H1 (cell line): ENCODE measurements at regions not wholly inside any gene's neighbourhood (a gene's known extent, or its start where the extent isn't known, plus 50 kb on each side); places are given as distances from the start of the nearest gene placed in this dataset.

Experiments used
- CTCF ChIA-PET: fragments of 300-600 bp; sonication (Branson Sonifier 250); formaldehyde crosslinking; loops from one replicate; lab custom pipeline; 2021; ENCODE audit not compliant: partially characterized antibody; lab: Charles Lee
- POLR2A ChIA-PET: fragments of 300-600 bp; sonication (Branson Sonifier 250); formaldehyde crosslinking; loops from one replicate; lab custom pipeline; 2021; ENCODE audit warnings: inconsistent platforms; ENCODE audit not compliant: partially characterized antibody; lab: Charles Lee
- DNase-seq, 2 experiments: peaks; one replicate each; pipeline versions ENCODE4 v3.0.0 to v3.0.0-alpha.2; 2010 to 2022; ENCODE audit warnings: low spot score in 2 of 2, low read depth in 1 of 2, mixed read lengths in 1 of 2
- FAIRE-seq: peaks from 2 replicates; lab custom pipeline; 2011; peaks lifted over from hg19 to GRCh38; lab: Jason Lieb, UNC
- H2AFZ ChIP-seq: 2 replicates; pipeline ENCODE4 v1.8.1; 2012; ENCODE audit warnings: low read length, inconsistent platforms
- H2AK5ac ChIP-seq: 2 replicates; pipeline ENCODE4 v1.6.1; 2013; ENCODE audit warnings: low read depth, low read length
- H2BK120ac ChIP-seq: replicated peaks from 2 replicates; pipeline ENCODE3; 2013; ENCODE audit warnings: low read depth, low read length, inconsistent platforms
- H2BK12ac ChIP-seq: 2 replicates; pipeline ENCODE4 v1.6.1; 2013; ENCODE audit warnings: low read depth, low read length
- H2BK15ac ChIP-seq: 2 replicates; pipeline ENCODE4 v1.6.1; 2013; ENCODE audit warnings: low read length
- H2BK20ac ChIP-seq: 2 replicates; pipeline ENCODE4 v1.6.1; 2013; ENCODE audit warnings: low read length
- H2BK5ac ChIP-seq: 2 replicates; pipeline ENCODE4 v1.6.1; 2013; ENCODE audit warnings: low read depth, low read length
- H3K14ac ChIP-seq: 2 replicates; pipeline ENCODE4 v1.6.1; 2013; ENCODE audit warnings: inconsistent platforms; ENCODE audit not compliant: insufficient read length
- H3K18ac ChIP-seq: 2 replicates; pipeline ENCODE4 v1.6.1; 2013; ENCODE audit warnings: low read length; ENCODE audit errors: extremely low read depth
- H3K23ac ChIP-seq: 2 replicates; pipeline ENCODE4 v1.6.1; 2013; ENCODE audit warnings: inconsistent platforms; ENCODE audit not compliant: insufficient read length
- H3K23me2 ChIP-seq: 2 replicates; pipeline ENCODE4 v1.6.1; 2013; ENCODE audit warnings: low read depth, low read length
- H3K27ac ChIP-seq: 2 replicates; pipeline ENCODE4 v1.6.1; 2011; ENCODE audit warnings: low read depth, low read length, inconsistent platforms
- H3K27me3 ChIP-seq, 4 experiments: replicated peaks in 1 of 4; 1 replicate in 1 of 4; 2 replicates in 3 of 4; pipeline versions ENCODE4 v1.6.1 to v1.8.1; 2011 to 2013; ENCODE audit warnings: low read length in 3 of 4, mild to moderate bottlenecking in 3 of 4, inconsistent platforms in 2 of 4, mixed read lengths in 2 of 4, moderate library complexity in 1 of 4; ENCODE audit not compliant: control insufficient read depth in 3 of 4, insufficient read depth in 3 of 4; ENCODE audit errors: extremely low read depth in 1 of 4
- H3K36me3 ChIP-seq, 4 experiments: 2 replicates each; pipeline versions ENCODE4 v1.6.1 to v1.8.1; 2011 to 2013; ENCODE audit warnings: mild to moderate bottlenecking in 4 of 4, low read length in 3 of 4, moderate library complexity in 2 of 4, control low read depth in 1 of 4, inconsistent platforms in 1 of 4; ENCODE audit not compliant: insufficient read depth in 4 of 4, control insufficient read depth in 2 of 4
- H3K4ac ChIP-seq: replicated peaks from 2 replicates; pipeline ENCODE3; 2013; ENCODE audit warnings: low read length, low read depth, mixed read lengths, inconsistent platforms; ENCODE audit not compliant: insufficient read length
- H3K4me1 ChIP-seq, 4 experiments: replicated peaks in 1 of 4; 1 replicate in 1 of 4; 2 replicates in 3 of 4; pipeline versions ENCODE4 v1.6.1 to v1.8.1; 2011 to 2013; ENCODE audit warnings: low read length in 3 of 4, inconsistent platforms in 2 of 4, mixed read lengths in 1 of 4; ENCODE audit not compliant: insufficient read depth in 4 of 4, control insufficient read depth in 3 of 4
- H3K4me2 ChIP-seq, 2 experiments: 2 replicates each; pipeline versions ENCODE4 v1.6.1 to v1.8.1; 2011 to 2013; ENCODE audit warnings: low read depth in 2 of 2, low read length in 2 of 2, control low read depth in 1 of 2, inconsistent platforms in 1 of 2, mild to moderate bottlenecking in 1 of 2; ENCODE audit not compliant: insufficient read depth in 1 of 2
- H3K4me3 ChIP-seq, 4 experiments: fragments of 200-600, 300-600 bp in 1 of 4; sonication (generic), shearing (Covaris generic), sonication (Bioruptor Twin) in 1 of 4; 2 replicates each; pipeline versions ENCODE4 v1.5.1 to v1.8.1; 2011 to 2016; ENCODE audit warnings: low read length in 4 of 4, low read depth in 3 of 4, control low read depth in 2 of 4, inconsistent platforms in 2 of 4, mild to moderate bottlenecking in 2 of 4, mixed read lengths in 1 of 4, moderate library complexity in 1 of 4; ENCODE audit not compliant: insufficient read depth in 2 of 4; ENCODE audit errors: extremely low read depth in 1 of 4
- H3K56ac ChIP-seq: replicated peaks from 2 replicates; pipeline ENCODE3; 2013; ENCODE audit warnings: low read depth, mild to moderate bottlenecking, mixed read lengths, low read length, inconsistent platforms; ENCODE audit not compliant: insufficient read length
- H3K79me1 ChIP-seq: 2 replicates; pipeline ENCODE4 v1.6.1; 2013; ENCODE audit warnings: low read depth, low read length, control low read depth
- H3K79me2 ChIP-seq, 2 experiments: 2 replicates each; pipeline versions ENCODE4 v1.6.1 to v1.8.1; 2012 to 2013; ENCODE audit warnings: low read length in 2 of 2, mild to moderate bottlenecking in 2 of 2, inconsistent platforms in 1 of 2; ENCODE audit not compliant: insufficient read depth in 2 of 2, control insufficient read depth in 1 of 2
- H3K9ac ChIP-seq, 4 experiments: replicated peaks in 1 of 4; 1 replicate in 1 of 4; 2 replicates in 3 of 4; pipeline versions ENCODE4 v1.6.1 to v1.8.1; 2011 to 2013; ENCODE audit warnings: low read depth in 3 of 4, low read length in 3 of 4, control low read depth in 2 of 4, mild to moderate bottlenecking in 2 of 4, moderate library complexity in 2 of 4, inconsistent platforms in 1 of 4; ENCODE audit errors: extremely low read depth in 1 of 4
- H3K9me3 ChIP-seq, 2 experiments: 2 replicates each; pipeline versions ENCODE4 v1.6.1 to v1.8.1; 2012 to 2013; ENCODE audit warnings: mild to moderate bottlenecking in 2 of 2, moderate library complexity in 2 of 2, control low read depth in 1 of 2, inconsistent platforms in 1 of 2, low read depth in 1 of 2, low read length in 1 of 2, mixed read lengths in 1 of 2; ENCODE audit not compliant: insufficient read depth in 2 of 2
- H4K20me1 ChIP-seq, 2 experiments: replicated peaks in 1 of 2; 2 replicates each; pipeline versions ENCODE3 to v1.8.1; 2011 to 2013; ENCODE audit warnings: inconsistent platforms in 2 of 2, low read length in 2 of 2, mild to moderate bottlenecking in 1 of 2; ENCODE audit not compliant: insufficient read depth in 2 of 2, control insufficient read depth in 1 of 2
- H4K5ac ChIP-seq: 2 replicates; pipeline ENCODE4 v1.6.1; 2013; ENCODE audit warnings: low read length, low read depth, mixed read lengths, inconsistent platforms; ENCODE audit not compliant: insufficient read length
- H4K8ac ChIP-seq: 2 replicates; pipeline ENCODE4 v1.8.0; 2013; ENCODE audit warnings: mild to moderate bottlenecking, moderate library complexity, low read length, inconsistent platforms; ENCODE audit not compliant: insufficient read depth; ENCODE audit errors: extremely low read depth
- H4K91ac ChIP-seq: replicated peaks from 2 replicates; pipeline ENCODE3; 2013; ENCODE audit warnings: low read length, mixed read lengths, inconsistent platforms; ENCODE audit not compliant: insufficient read length
- ATF3 ChIP-seq: IDR thresholded peaks from 2 replicates; pipeline ENCODE4 v1.6.1; 2011; ENCODE audit warnings: low read depth, mild to moderate bottlenecking, low read length; ENCODE audit not compliant: insufficient read depth
- CBX5 ChIP-seq: fragments of 300-800, 300-1000 bp; sonication (generic); IDR thresholded peaks from 2 replicates; pipeline ENCODE4 v1.7.1; 2016; ENCODE audit warnings: antibody characterized with exemption, low read length, low read depth
- EP300 ChIP-seq, 2 experiments: IDR thresholded peaks; 1 replicate in 1 of 2; 2 replicates in 1 of 2; pipeline ENCODE4 v1.6.1; 2011 to 2012; ENCODE audit warnings: low read depth in 2 of 2, low read length in 2 of 2, mild to moderate bottlenecking in 2 of 2, borderline replicate concordance in 1 of 2, inconsistent platforms in 1 of 2, moderate library complexity in 1 of 2
- KDM5A ChIP-seq: fragments of 200-600 bp; IDR thresholded peaks from 2 replicates; pipeline ENCODE4 v1.7.1; 2012; ENCODE audit warnings: mild to moderate bottlenecking, low read length, inconsistent platforms, mixed read lengths
- POLR2AphosphoS5 ChIP-seq: IDR thresholded peaks from 2 replicates; pipeline ENCODE4 v1.6.1; 2011; ENCODE audit warnings: low read depth, low read length
- RAD21 ChIP-seq, 2 experiments: IDR thresholded peaks in 1 of 2; conservative IDR thresholded peaks in 1 of 2; 2 replicates each; pipeline ENCODE4 v1.6.1; 2011; ENCODE audit warnings: low read depth in 2 of 2, low read length in 2 of 2, improper control_type of control experiment in 1 of 2, inconsistent platforms in 1 of 2, mild to moderate bottlenecking in 1 of 2, moderate library complexity in 1 of 2
- TAF7 ChIP-seq: optimal IDR thresholded peaks from 2 replicates; pipeline ENCODE3; 2011; ENCODE audit warnings: low read depth, mild to moderate bottlenecking, inconsistent platforms, low read length, moderate library complexity, borderline replicate concordance
- WGBS, 2 experiments: shearing (Covaris generic) in 1 of 2; methylation state at CpG; one replicate each; pipeline versions ENCODE4 v1.1.6 to v1.1.7; 2013 to 2015; ENCODE audit warnings: low lambda C conversion rate in 2 of 2, mixed read lengths in 2 of 2, inconsistent platforms in 1 of 2, low coverage in 1 of 2, missing lambda C conversion rate in 1 of 2; ENCODE audit not compliant: insufficient replicate concordance in 2 of 2, insufficient coverage in 1 of 2, insufficient read length in 1 of 2; ENCODE audit errors: extremely low coverage in 1 of 2, missing lambda C conversion rate in 1 of 2; 5-methylcytosine and 5-hydroxymethylcytosine counted together

GRCh38 chr14:30082486-30082885, 154.8 kb upstream of the PRKD1 start:
- no peak overlapping the region for H3K23ac ChIP-seq
- no peaks in the 10 kb centered on the region for H3K9me3 ChIP-seq
- no peak overlapping the region for H2BK15ac ChIP-seq
- no peak overlapping the region for H4K5ac ChIP-seq
- DNase-seq = no peak
- H3K27me3 ChIP-seq = no peaks in the 10 kb centered on the region
- no peaks in the 10 kb centered on the region; a peak in 1 of 7 replicates for H3K4me1 ChIP-seq
- 81% methylated on average over 1 of the region's 1 CpG; no CpG with 5 or more reads in 1 of the 2 experiments for WGBS, 2 experiments
- H3K18ac ChIP-seq = no peak overlapping the region
- H4K8ac ChIP-seq = no peak overlapping the region
- no peak overlapping the region for H3K27ac ChIP-seq
- H3K56ac ChIP-seq = no peak overlapping the region
- no peak overlapping the region for H2BK12ac ChIP-seq
- H3K4me2 ChIP-seq = no peak overlapping the region
- no peak overlapping the region for H4K91ac ChIP-seq
- ChIA-PET POLR2A (no interaction called here), CTCF (interaction anchor here (1.1 kb wide), 1 partner anchor 25 kb away, joined by 4 read pairs; no protein-coding TSS in a partner anchor)
- no peaks in the 10 kb centered on the region for H3K79me1 ChIP-seq
- no peak overlapping the region for H2BK120ac ChIP-seq
- H3K36me3 ChIP-seq = no peaks in the 10 kb centered on the region
- H2BK5ac ChIP-seq = no peak overlapping the region
- H3K4me3 ChIP-seq = no peak overlapping the region
- no peak overlapping the region for H2BK20ac ChIP-seq
- no peak overlapping the region for H3K9ac ChIP-seq
- H2AK5ac ChIP-seq = no peak overlapping the region
- no peaks in the 10 kb centered on the region for H4K20me1 ChIP-seq
- no peak overlapping the region for H3K14ac ChIP-seq
- H3K4ac ChIP-seq = no peak overlapping the region
- no peaks in the 10 kb centered on the region for H3K79me2 ChIP-seq
- no peaks in the 10 kb centered on the region for H3K23me2 ChIP-seq
- FAIRE-seq = no peak
- no peak overlapping the region for H2AFZ ChIP-seq
- TF ChIP-seq TAF7 = no peak
- no peak for TF ChIP-seq CBX5
- no peak for TF ChIP-seq POLR2AphosphoS5
- no peak for TF ChIP-seq EP300 (IDR thresholded peaks at IDR 0.05; ENCODE audit: borderline replicate concordance in 1 of 2, low read depth in 2 of 2, low read length in 2 of 2)
- TF ChIP-seq RAD21 (IDR thresholded peaks at IDR 0.05 in 1 of 2, conservative IDR thresholded peaks at IDR 0.05 in 1 of 2; ENCODE audit: low read depth in 2 of 2, low read length in 2 of 2) = no peak
- TF ChIP-seq KDM5A = no peak
- TF ChIP-seq ATF3 = no peak
